ENCODE measurements at regions not wholly inside any gene's neighbourhood (a gene's known extent, or its start where the extent isn't known, plus 50 kb on each side); places are given as distances from the start of the nearest gene placed in this dataset.

GRCh38 chr3:94285872-94286271 is 223.0 kb downstream of the NSUN3 start:
- no peak for ATAC-seq
- POLR2A ChIA-PET = no interaction called here
- Mint-ChIP-seq H3K36me3 (no peaks in the 10 kb centered on the region), H3K4me1 (no peaks in the 10 kb centered on the region), H3K9me3 (no peaks in the 10 kb centered on the region), H3K4me3 (no peak overlapping the region), H3K27me3 (peaks cover 0 to 4% (median 0%) of the 10 kb centered on the region in 5 donors), H3K27ac (no peak overlapping the region)
- DNase-seq = no peak

- DNase-seq (no peak), ATAC-seq (no peak)
- no peak overlapping the region for H3K4me3 Mint-ChIP-seq
- no peaks in the 10 kb centered on the region for H3K4me1 Mint-ChIP-seq
- H3K9me3 Mint-ChIP-seq = peaks cover 0 to 6% (median 0%) of the 10 kb centered on the region in 9 donors
- POLR2A ChIA-PET = no interaction called here
- no peaks in the 10 kb centered on the region for H3K36me3 Mint-ChIP-seq
- no peak overlapping the region for H3K27ac Mint-ChIP-seq
- H3K27me3 Mint-ChIP-seq = peaks cover 0 to 10% (median 1%) of the 10 kb centered on the region in 5 donors
Measured at GRCh38 chr3:94291686-94292085, 228.8 kb downstream of the NSUN3 start.

- peaks cover 0 to 12% (median 2%) of the 10 kb centered on the region in 5 donors for H3K27me3 Mint-ChIP-seq
- no peaks in the 10 kb centered on the region for H3K4me1 Mint-ChIP-seq
- POLR2A ChIA-PET = no interaction called here
- H3K4me3 Mint-ChIP-seq = no peak overlapping the region
- no peak for DNase-seq
- no peaks in the 10 kb centered on the region for H3K36me3 Mint-ChIP-seq
- H3K9me3 Mint-ChIP-seq = peaks cover 0 to 6% (median 0%) of the 10 kb centered on the region in 9 donors
- H3K27ac Mint-ChIP-seq = no peak overlapping the region
- no peak for ATAC-seq
Measured at GRCh38 chr3:94292151-94292550, 229.3 kb downstream of the NSUN3 start.

- Mint-ChIP-seq H3K27me3 (peaks cover 0 to 12% (median 2%) of the 10 kb centered on the region in 5 donors), H3K4me1 (no peaks in the 10 kb centered on the region), H3K36me3 (no peaks in the 10 kb centered on the region), H3K9me3 (peaks cover 0 to 6% (median 0%) of the 10 kb centered on the region in 9 donors), H3K27ac (no peak overlapping the region), H3K4me3 (no peak overlapping the region)
- DNase-seq (no peak), ATAC-seq (no peak)
- POLR2A ChIA-PET = no interaction called here
Measured at GRCh38 chr3:94293793-94294195, 230.9 kb downstream of the NSUN3 start.

GRCh38 chr3:94294806-94295205 is 231.9 kb downstream of the NSUN3 start:
- H3K4me3 Mint-ChIP-seq = no peak overlapping the region
- ATAC-seq (no peak), DNase-seq (no peak)
- no peak overlapping the region for H3K27ac Mint-ChIP-seq
- peaks cover 0 to 6% (median 0%) of the 10 kb centered on the region in 9 donors for H3K9me3 Mint-ChIP-seq
- H3K36me3 Mint-ChIP-seq = no peaks in the 10 kb centered on the region
- H3K27me3 Mint-ChIP-seq = peaks cover 0 to 12% (median 2%) of the 10 kb centered on the region in 5 donors
- H3K4me1 Mint-ChIP-seq = no peaks in the 10 kb centered on the region
- POLR2A ChIA-PET = no interaction called here

GRCh38 chr3:94299716-94300115 is 236.9 kb downstream of the NSUN3 start:
- Mint-ChIP-seq H3K36me3 (no peaks in the 10 kb centered on the region), H3K4me3 (no peak overlapping the region), H3K27me3 (peaks cover 0 to 6% (median 0%) of the 10 kb centered on the region in 5 donors), H3K27ac (no peak overlapping the region), H3K4me1 (no peaks in the 10 kb centered on the region), H3K9me3 (peaks cover 0 to 3% (median 0%) of the 10 kb centered on the region in 9 donors)
- DNase-seq = no peak
- POLR2A ChIA-PET = no interaction called here
- ATAC-seq = no peak

GRCh38 chr3:94301366-94301765 is 238.5 kb downstream of the NSUN3 start:
- H3K27ac Mint-ChIP-seq = no peak overlapping the region
- ATAC-seq (no peak), DNase-seq (no peak)
- H3K4me1 Mint-ChIP-seq = no peaks in the 10 kb centered on the region
- no peaks in the 10 kb centered on the region for H3K36me3 Mint-ChIP-seq
- peaks cover 0 to 5% (median 1%) of the 10 kb centered on the region in 5 donors for H3K27me3 Mint-ChIP-seq
- peaks cover 0 to 3% (median 0%) of the 10 kb centered on the region in 9 donors for H3K9me3 Mint-ChIP-seq
- H3K4me3 Mint-ChIP-seq = no peak overlapping the region
- POLR2A ChIA-PET = no interaction called here

GRCh38 chr3:94303266-94303665 is 240.4 kb downstream of the NSUN3 start:
- no peaks in the 10 kb centered on the region for H3K4me1 Mint-ChIP-seq
- H3K36me3 Mint-ChIP-seq = no peaks in the 10 kb centered on the region
- no peak overlapping the region for H3K27ac Mint-ChIP-seq

GRCh38 chr3:94303897-94304296 is 241.0 kb downstream of the NSUN3 start:
- ATAC-seq = no peak
- H3K27me3 Mint-ChIP-seq = peaks cover 0 to 1% (median 0%) of the 10 kb centered on the region in 5 donors
- no peaks in the 10 kb centered on the region for H3K4me1 Mint-ChIP-seq
- H3K27ac Mint-ChIP-seq = no peak overlapping the region
- POLR2A ChIA-PET = no interaction called here
- H3K4me3 Mint-ChIP-seq = no peak overlapping the region
- H3K9me3 Mint-ChIP-seq = peaks cover 0 to 3% (median 0%) of the 10 kb centered on the region in 9 donors
- H3K36me3 Mint-ChIP-seq = no peaks in the 10 kb centered on the region
- no peak for DNase-seq

More at GRCh38 chr3:94303266-94303665, 240.4 kb downstream of the NSUN3 start:
- no peak overlapping the region for H3K4me3 Mint-ChIP-seq
- H3K9me3 Mint-ChIP-seq = peaks cover 0 to 2% (median 0%) of the 10 kb centered on the region in 9 donors
- DNase-seq = no peak
- peaks cover 0 to 1% (median 0%) of the 10 kb centered on the region in 5 donors for H3K27me3 Mint-ChIP-seq
- no peak for ATAC-seq
- POLR2A ChIA-PET = no interaction called here

- no peak overlapping the region for H3K27ac Mint-ChIP-seq
- ATAC-seq (no peak), DNase-seq (no peak)
- POLR2A ChIA-PET = no interaction called here
- H3K36me3 Mint-ChIP-seq = no peaks in the 10 kb centered on the region
- peaks cover 0 to 3% (median 0%) of the 10 kb centered on the region in 9 donors for H3K9me3 Mint-ChIP-seq
- no peaks in the 10 kb centered on the region for H3K4me1 Mint-ChIP-seq
- H3K27me3 Mint-ChIP-seq = peaks cover 0 to 1% (median 0%) of the 10 kb centered on the region in 5 donors
- no peak overlapping the region for H3K4me3 Mint-ChIP-seq
Measured at GRCh38 chr3:94304954-94305353, 242.1 kb downstream of the NSUN3 start.

- POLR2A ChIA-PET = no interaction called here
- ATAC-seq (no peak), DNase-seq (no peak)
- Mint-ChIP-seq H3K27me3 (peaks cover 0 to 1% (median 0%) of the 10 kb centered on the region in 5 donors), H3K9me3 (peaks cover 0 to 3% (median 0%) of the 10 kb centered on the region in 9 donors), H3K4me1 (no peaks in the 10 kb centered on the region), H3K4me3 (no peak overlapping the region), H3K36me3 (no peaks in the 10 kb centered on the region), H3K27ac (no peak overlapping the region)
Measured at GRCh38 chr3:94305835-94306611, 243.2 kb downstream of the NSUN3 start.

- Mint-ChIP-seq H3K4me3 (no peak overlapping the region), H3K27me3 (peaks cover 0 to 1% (median 0%) of the 10 kb centered on the region in 5 donors), H3K9me3 (peaks cover 0 to 3% (median 0%) of the 10 kb centered on the region in 9 donors), H3K27ac (no peak overlapping the region), H3K36me3 (no peaks in the 10 kb centered on the region), H3K4me1 (no peaks in the 10 kb centered on the region)
- ATAC-seq (no peak), DNase-seq (no peak)
- POLR2A ChIA-PET = no interaction called here
Measured at GRCh38 chr3:94307588-94307987, 244.7 kb downstream of the NSUN3 start.

GRCh38 chr3:94308767-94309166 is 245.9 kb downstream of the NSUN3 start:
- H3K36me3 Mint-ChIP-seq = no peaks in the 10 kb centered on the region
- DNase-seq = no peak
- H3K4me3 Mint-ChIP-seq = no peak overlapping the region
- peaks cover 0 to 3% (median 0%) of the 10 kb centered on the region in 9 donors for H3K9me3 Mint-ChIP-seq
- H3K4me1 Mint-ChIP-seq = no peaks in the 10 kb centered on the region
- peaks cover 0 to 1% (median 0%) of the 10 kb centered on the region in 5 donors for H3K27me3 Mint-ChIP-seq
- POLR2A ChIA-PET = no interaction called here
- H3K27ac Mint-ChIP-seq = no peak overlapping the region
- ATAC-seq = no peak
